Gastroesophageal sphincter (tissue), 3 donors: ENCODE measurements at regions not wholly inside any gene's neighbourhood (a gene's known extent, or its start where the extent isn't known, plus 50 kb on each side); places are given as distances from the start of the nearest gene placed in this dataset.

ENCODE experiments used
- EP300 ChIP-seq: sonication (generic); formaldehyde crosslinking; IDR thresholded peaks from one replicate; pipeline ENCODE4 v1.6.1; 2017; ENCODE audit warnings: antibody characterized with exemption, mild to moderate bottlenecking
- POLR2A ChIP-seq, 2 donors: fragments of 450-650 bp; IDR thresholded peaks; one replicate each; pipeline ENCODE4 v1.6.1; 2017; ENCODE audit warnings: antibody characterized with exemption in 2 of 2, mild to moderate bottlenecking in 2 of 2, moderate library complexity in 1 of 2
- POLR2AphosphoS5 ChIP-seq: sonication (generic); formaldehyde crosslinking; IDR thresholded peaks from one replicate; pipeline ENCODE4 v1.6.1; 2017; ENCODE audit warnings: antibody characterized with exemption
- TF ChIP-seq, protein P1 (sequence below), 4 experiments: fragments of 200-600 bp in 2 of 4; fragments of 450-650 bp in 2 of 4; sonication (generic) in 1 of 4; IDR thresholded peaks; one replicate each; pipeline ENCODE4 v1.5.1; 2017 to 2019; ENCODE audit warnings: antibody characterized with exemption in 4 of 4, mild to moderate bottlenecking in 2 of 4, moderate library complexity in 2 of 4

DNA sequence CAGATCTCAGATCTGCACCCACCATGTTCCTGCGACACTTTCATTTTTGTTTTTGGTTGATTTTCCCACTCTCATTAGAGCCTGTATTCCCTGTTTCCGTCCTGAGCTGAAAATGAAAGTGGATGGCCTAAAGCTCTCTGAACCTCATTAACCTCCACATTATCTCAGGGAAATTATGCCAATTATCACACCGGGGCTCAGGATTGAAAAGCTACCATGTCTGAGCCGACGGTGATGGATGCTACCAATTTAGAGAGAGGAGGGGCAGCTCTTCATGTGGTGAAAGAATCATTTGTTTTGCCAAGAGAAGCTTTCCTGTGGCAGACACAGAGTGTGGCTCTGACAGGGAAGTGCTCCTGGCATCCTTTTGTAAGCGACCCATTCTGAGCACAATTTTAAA lies 410.4 kb upstream of the CDH11 start:
- TF ChIP-seq, protein P1, sequence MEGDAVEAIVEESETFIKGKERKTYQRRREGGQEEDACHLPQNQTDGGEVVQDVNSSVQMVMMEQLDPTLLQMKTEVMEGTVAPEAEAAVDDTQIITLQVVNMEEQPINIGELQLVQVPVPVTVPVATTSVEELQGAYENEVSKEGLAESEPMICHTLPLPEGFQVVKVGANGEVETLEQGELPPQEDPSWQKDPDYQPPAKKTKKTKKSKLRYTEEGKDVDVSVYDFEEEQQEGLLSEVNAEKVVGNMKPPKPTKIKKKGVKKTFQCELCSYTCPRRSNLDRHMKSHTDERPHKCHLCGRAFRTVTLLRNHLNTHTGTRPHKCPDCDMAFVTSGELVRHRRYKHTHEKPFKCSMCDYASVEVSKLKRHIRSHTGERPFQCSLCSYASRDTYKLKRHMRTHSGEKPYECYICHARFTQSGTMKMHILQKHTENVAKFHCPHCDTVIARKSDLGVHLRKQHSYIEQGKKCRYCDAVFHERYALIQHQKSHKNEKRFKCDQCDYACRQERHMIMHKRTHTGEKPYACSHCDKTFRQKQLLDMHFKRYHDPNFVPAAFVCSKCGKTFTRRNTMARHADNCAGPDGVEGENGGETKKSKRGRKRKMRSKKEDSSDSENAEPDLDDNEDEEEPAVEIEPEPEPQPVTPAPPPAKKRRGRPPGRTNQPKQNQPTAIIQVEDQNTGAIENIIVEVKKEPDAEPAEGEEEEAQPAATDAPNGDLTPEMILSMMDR (IDR thresholded peaks at IDR 0.05): no peak
- TF ChIP-seq POLR2A (IDR thresholded peaks at IDR 0.05): no peak
- no peak for TF ChIP-seq EP300
- no peak for TF ChIP-seq POLR2AphosphoS5
